Chondrocyte (in vitro differentiated cells): ENCODE measurements at regions not wholly inside any gene's neighbourhood (a gene's known extent, or its start where the extent isn't known, plus 50 kb on each side); places are given as distances from the start of the nearest gene placed in this dataset.

Experiments
- DNase-seq: peaks from one replicate; pipeline ENCODE4 v3.0.0; 2021; ENCODE audit warnings: mixed read lengths, low spot score
- H3K27ac Mint-ChIP-seq: one replicate; pipeline ENCODE4 v1.8.0; 2021; ENCODE audit warnings: mild to moderate bottlenecking, moderate library complexity, mixed read lengths; ENCODE audit not compliant: unreplicated experiment
- H3K27me3 Mint-ChIP-seq: 2 replicates; pipeline ENCODE4 v1.8.0; 2021; ENCODE audit warnings: low read depth, mixed read lengths
- H3K36me3 Mint-ChIP-seq: 2 replicates; pipeline ENCODE4 v1.8.0; 2021; ENCODE audit warnings: low read depth, mixed read lengths
- H3K4me1 Mint-ChIP-seq: 2 replicates; pipeline ENCODE4 v1.8.0; 2021; ENCODE audit warnings: low read depth, mild to moderate bottlenecking, mixed read lengths
- H3K4me3 Mint-ChIP-seq: one replicate; pipeline ENCODE4 v1.8.0; 2021; ENCODE audit warnings: mild to moderate bottlenecking, moderate library complexity, mixed read lengths; ENCODE audit not compliant: unreplicated experiment
- H3K9me3 Mint-ChIP-seq: 2 replicates; pipeline ENCODE4 v1.8.0; 2021; ENCODE audit warnings: low read depth, mixed read lengths
- CTCF ChIP-seq: fragments of 200-600 bp; sonication (generic); IDR thresholded peaks from 2 replicates; pipeline ENCODE4 v1.5.0; 2021; ENCODE audit warnings: antibody characterized with exemption, mild to moderate bottlenecking, moderate library complexity

- no peaks in the 10 kb centered on the region for H3K9me3 Mint-ChIP-seq
- no peak for TF ChIP-seq CTCF
- H3K27me3 Mint-ChIP-seq, result peaks cover 2% of the 10 kb centered on the region
- H3K4me3 Mint-ChIP-seq, result no peak overlapping the region
- H3K36me3 Mint-ChIP-seq, result no peaks in the 10 kb centered on the region
- DNase-seq, result no peak
- peaks cover 22% of the 10 kb centered on the region for H3K4me1 Mint-ChIP-seq
- H3K27ac Mint-ChIP-seq, result no peak overlapping the region
Observed at GRCh38 chr16:79436885-79437284, 163.7 kb downstream of the MAF start.

DNA sequence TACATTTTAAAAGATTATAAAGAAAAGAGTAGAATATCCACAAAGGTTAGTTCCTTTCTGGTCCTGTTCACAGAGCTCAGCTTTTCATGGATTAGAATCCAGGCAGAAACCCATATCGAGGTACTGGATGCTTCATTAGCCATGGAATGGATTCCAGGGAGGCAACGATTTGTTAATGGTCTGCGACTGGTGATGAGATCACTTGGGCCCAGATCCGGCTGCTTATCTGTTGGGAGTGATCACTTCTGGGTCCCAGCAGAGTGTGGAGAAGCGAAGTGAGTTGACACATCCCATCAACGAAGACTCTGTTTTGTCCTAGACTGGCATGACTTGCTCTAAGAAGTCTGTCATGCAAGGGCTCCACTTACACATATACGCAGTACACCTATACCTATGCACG, 165.8 kb downstream of the MAF start:
- H3K9me3 Mint-ChIP-seq, result no peaks in the 10 kb centered on the region
- H3K27me3 Mint-ChIP-seq, result peaks cover 6% of the 10 kb centered on the region
- no peak for DNase-seq
- no peak for TF ChIP-seq CTCF
- no peak overlapping the region for H3K27ac Mint-ChIP-seq
- H3K36me3 Mint-ChIP-seq, result no peaks in the 10 kb centered on the region
- no peak overlapping the region for H3K4me3 Mint-ChIP-seq
- H3K4me1 Mint-ChIP-seq, result peaks cover 22% of the 10 kb centered on the region

DNA sequence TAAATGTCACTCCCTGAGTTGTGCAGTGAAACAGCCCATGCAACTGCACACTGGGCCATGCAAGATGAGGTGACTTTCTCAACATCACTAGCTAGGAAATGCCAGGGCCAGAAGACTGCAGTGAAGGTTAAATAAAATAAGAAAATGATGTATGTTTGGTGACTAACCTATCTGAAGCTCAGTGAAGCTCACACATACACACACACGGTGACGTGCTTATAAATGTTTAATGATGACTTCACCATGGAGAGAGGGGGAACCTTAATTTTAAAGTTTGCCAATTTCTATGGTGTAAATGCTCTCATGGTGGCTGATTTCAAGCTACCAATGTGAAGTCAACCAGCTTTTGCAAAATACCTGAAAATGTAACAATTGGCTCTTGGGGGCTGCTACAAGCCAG, 166.4 kb downstream of the MAF start:
- Mint-ChIP-seq H3K4me1 (peaks cover 19% of the 10 kb centered on the region), H3K4me3 (no peak overlapping the region), H3K27me3 (peaks cover 6% of the 10 kb centered on the region), H3K27ac (no peak overlapping the region), H3K36me3 (no peaks in the 10 kb centered on the region), H3K9me3 (no peaks in the 10 kb centered on the region)
- DNase-seq, result no peak
- no peak for TF ChIP-seq CTCF

DNA sequence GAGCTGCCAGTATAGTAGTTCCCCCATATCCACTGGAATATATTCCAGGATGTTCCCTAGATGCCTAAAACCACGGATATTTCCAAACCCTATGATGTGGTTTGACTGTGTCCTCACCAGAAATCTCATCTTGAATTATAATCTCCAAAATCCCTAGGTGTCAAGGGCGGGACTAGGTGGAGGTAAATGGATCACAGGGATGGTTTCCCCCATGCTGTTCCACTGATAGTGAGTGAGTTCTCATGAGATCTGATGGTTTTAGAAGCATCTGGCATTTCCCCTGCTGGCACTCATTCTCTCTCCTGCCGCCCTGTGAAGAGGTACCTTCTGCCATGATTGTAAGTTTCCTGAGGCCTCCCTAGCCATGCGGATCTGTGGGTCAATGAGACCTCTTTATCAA, 168.6 kb downstream of the MAF start:
- DNase-seq, result no peak
- Mint-ChIP-seq H3K27ac (no peak overlapping the region), H3K4me1 (no peaks in the 10 kb centered on the region), H3K9me3 (no peaks in the 10 kb centered on the region), H3K27me3 (peaks cover 6% of the 10 kb centered on the region), H3K36me3 (peaks cover 2% of the 10 kb centered on the region), H3K4me3 (no peak overlapping the region)
- no peak for TF ChIP-seq CTCF

- Mint-ChIP-seq H3K36me3 (peaks cover 2% of the 10 kb centered on the region), H3K4me1 (no peaks in the 10 kb centered on the region), H3K9me3 (no peaks in the 10 kb centered on the region), H3K27ac (no peak overlapping the region), H3K4me3 (no peak overlapping the region), H3K27me3 (peaks cover 6% of the 10 kb centered on the region)
- TF ChIP-seq CTCF, result no peak
- DNase-seq, result no peak
Observed at GRCh38 chr16:79430191-79430678, 170.3 kb downstream of the MAF start.
